8988T (cell line): ENCODE measurements at regions not wholly inside any gene's neighbourhood (a gene's known extent, or its start where the extent isn't known, plus 50 kb on each side); places are given as distances from the start of the nearest gene placed in this dataset.
A peak's percentile ranks its signal among the peaks of the same experiment; 100 is the strongest.
"Not testable (repeated sequence)": the region's sequence is repeated elsewhere in the genome, so short reads cannot be mapped to it uniquely, and the experiment has no call there.

Experiments used
- DNase-seq: peaks from one replicate; pipeline ENCODE4 v3.0.0; 2011

- DNase-seq = no peak
Observed at GRCh38 chr17:14753383-14753782, 452.5 kb downstream of the HS3ST3B1 start.

GRCh38 chr17:14752011-14752410 is 451.1 kb downstream of the HS3ST3B1 start:
- DNase-seq = no peak

- DNase-seq = no peak
Observed at GRCh38 chr17:14750866-14751265, 450.0 kb downstream of the HS3ST3B1 start.

GRCh38 chr17:14749269-14749668 is 448.4 kb downstream of the HS3ST3B1 start:
- no peak for DNase-seq

GRCh38 chr17:14748036-14748710 is 447.3 kb downstream of the HS3ST3B1 start:
- DNase-seq = no peak

- no peak for DNase-seq
Observed at GRCh38 chr17:14747603-14747950, 446.7 kb downstream of the HS3ST3B1 start.

GRCh38 chr17:14746822-14747602 is 446.1 kb downstream of the HS3ST3B1 start:
- DNase-seq = no peak

GRCh38 chr17:14745541-14745940 is 444.7 kb downstream of the HS3ST3B1 start:
- no peak for DNase-seq

- no peak for DNase-seq
Observed at GRCh38 chr17:14744761-14745473, 444.0 kb downstream of the HS3ST3B1 start.

- no peak for DNase-seq
Observed at GRCh38 chr17:14741491-14741890, 440.6 kb downstream of the HS3ST3B1 start.

- no peak for DNase-seq
Observed at GRCh38 chr17:14739656-14740431, 439.0 kb downstream of the HS3ST3B1 start.

GRCh38 chr17:14738652-14738988 is 437.7 kb downstream of the HS3ST3B1 start:
- no peak for DNase-seq

GRCh38 chr17:14737984-14738651 is 437.2 kb downstream of the HS3ST3B1 start:
- DNase-seq = peak; percentile 56

GRCh38 chr17:14736631-14737030 is 435.8 kb downstream of the HS3ST3B1 start:
- DNase-seq = no peak

- no peak for DNase-seq
Observed at GRCh38 chr17:14733376-14733775, 432.5 kb downstream of the HS3ST3B1 start.

GRCh38 chr17:14732211-14732610 is 431.3 kb downstream of the HS3ST3B1 start:
- no peak for DNase-seq

GRCh38 chr17:14731591-14731990 is 430.7 kb downstream of the HS3ST3B1 start:
- DNase-seq = no peak

- no peak for DNase-seq
Observed at GRCh38 chr17:14730821-14731220, 429.9 kb downstream of the HS3ST3B1 start.

- DNase-seq = no peak
Observed at GRCh38 chr17:14725729-14726128, 424.8 kb downstream of the HS3ST3B1 start.

- DNase-seq = no peak
Observed at GRCh38 chr17:14724770-14725169, 423.9 kb downstream of the HS3ST3B1 start.

GRCh38 chr17:14723349-14723748 is 422.5 kb downstream of the HS3ST3B1 start:
- DNase-seq = not testable (repeated sequence)

GRCh38 chr17:14719942-14720341 is 419.1 kb downstream of the HS3ST3B1 start:
- no peak for DNase-seq

- no peak for DNase-seq
Observed at GRCh38 chr17:14717859-14718258, 417.0 kb downstream of the HS3ST3B1 start.
